ENCODE measurements at regions not wholly inside any gene's neighbourhood (a gene's known extent, or its start where the extent isn't known, plus 50 kb on each side); places are given as distances from the start of the nearest gene placed in this dataset.
"Not testable (repeated sequence)": the region's sequence is repeated elsewhere in the genome, so short reads cannot be mapped to it uniquely, and the experiment has no call there.

GRCh38 chr2:21854938-21855337 lies 731.2 kb downstream of the TDRD15 start:
- DNase-seq (ENCODE audit: low spot score): no peak

- DNase-seq (ENCODE audit: low spot score): no peak
These were observed 732.9 kb downstream of the TDRD15 start for GRCh38 chr2:21856708-21857107.

- no peak for DNase-seq (ENCODE audit: low spot score)
These were observed 737.1 kb downstream of the TDRD15 start for GRCh38 chr2:21860907-21861306.

DNA sequence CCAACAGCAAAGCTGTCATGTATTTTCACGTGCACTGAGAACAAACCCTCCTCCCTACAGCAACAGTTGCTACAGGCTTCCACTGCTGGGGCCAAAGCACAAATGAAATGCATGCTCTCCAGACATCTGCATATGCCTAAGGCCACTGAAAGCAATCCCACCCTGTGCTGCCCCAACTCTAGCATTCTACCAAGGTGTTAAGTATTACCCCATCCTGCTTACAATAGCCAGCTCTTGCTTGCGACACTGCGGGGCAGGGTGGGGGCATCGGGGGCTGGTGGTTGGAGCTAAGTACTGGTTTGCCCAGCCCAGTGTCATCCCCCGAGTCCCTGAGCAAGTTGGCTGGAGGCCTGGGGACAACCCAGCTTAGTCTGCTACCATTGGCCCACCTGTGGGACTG lies 742.5 kb downstream of the TDRD15 start:
- DNase-seq (ENCODE audit: low spot score): no peak

DNA sequence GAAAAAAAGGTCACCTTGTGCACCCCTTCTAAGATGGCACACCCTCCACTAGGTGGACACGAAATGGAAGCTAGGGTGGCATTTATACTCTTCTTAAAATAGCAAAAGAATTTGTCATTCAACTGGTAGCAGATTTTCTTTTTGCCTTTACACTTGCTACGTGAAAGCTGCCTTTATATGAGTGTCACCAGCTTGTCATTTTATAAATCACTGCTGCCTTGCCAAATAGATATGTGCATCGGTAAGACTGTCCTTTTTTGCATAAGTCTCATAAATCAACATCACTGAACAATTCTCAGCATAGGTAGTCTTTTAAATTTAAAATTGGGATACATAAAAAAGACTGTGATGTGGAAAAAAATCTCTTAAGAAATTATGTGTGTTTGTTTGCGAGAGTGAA lies 764.1 kb downstream of the TDRD15 start:
- DNase-seq (ENCODE audit: low spot score): no peak

DNA sequence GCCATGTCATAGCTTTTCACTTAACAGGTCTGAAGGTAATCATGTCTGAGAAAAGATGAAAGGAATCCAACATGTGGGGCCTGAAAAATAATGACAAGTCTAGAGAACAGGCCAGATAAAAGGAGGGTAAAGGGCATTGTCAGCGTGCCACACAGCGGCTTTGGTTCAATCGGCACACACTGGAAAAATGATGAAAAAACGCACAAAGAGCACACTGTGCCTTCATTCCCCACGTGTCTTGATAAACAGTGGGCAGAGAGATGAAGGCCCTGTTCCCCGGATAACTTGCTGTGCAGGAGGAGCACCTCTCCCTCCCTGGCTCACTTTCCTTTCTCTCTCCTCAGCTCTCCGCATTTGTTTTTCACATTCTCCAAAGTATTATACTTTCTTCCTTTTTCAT lies 766.3 kb downstream of the TDRD15 start:
- DNase-seq (ENCODE audit: low spot score): no peak

- DNase-seq (ENCODE audit: low spot score): no peak
These were observed 766.9 kb downstream of the TDRD15 start for GRCh38 chr2:21890716-21891115.

- no peak for DNase-seq (ENCODE audit: low spot score)
These were observed 767.4 kb downstream of the TDRD15 start for GRCh38 chr2:21891191-21891590.

DNA sequence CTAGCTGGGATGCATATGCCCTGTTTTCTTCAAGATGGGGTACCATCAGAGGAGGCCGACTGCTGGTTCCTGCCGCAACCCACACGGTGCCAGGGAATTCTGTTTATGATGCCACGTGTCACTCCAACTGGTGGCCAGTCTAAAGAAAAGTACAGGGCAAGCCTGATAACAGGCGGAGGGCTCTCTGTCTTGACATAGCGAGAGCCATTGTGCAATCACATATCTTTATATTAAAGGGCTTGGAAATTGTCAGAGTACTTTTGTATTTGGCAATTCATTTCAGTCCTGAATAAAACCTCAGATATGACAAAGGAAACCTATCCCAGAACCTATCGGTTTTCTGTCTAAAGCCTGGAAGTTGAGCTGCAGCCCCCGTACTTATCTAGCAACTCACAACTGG lies 768.4 kb downstream of the TDRD15 start:
- DNase-seq (ENCODE audit: low spot score): no peak

DNA sequence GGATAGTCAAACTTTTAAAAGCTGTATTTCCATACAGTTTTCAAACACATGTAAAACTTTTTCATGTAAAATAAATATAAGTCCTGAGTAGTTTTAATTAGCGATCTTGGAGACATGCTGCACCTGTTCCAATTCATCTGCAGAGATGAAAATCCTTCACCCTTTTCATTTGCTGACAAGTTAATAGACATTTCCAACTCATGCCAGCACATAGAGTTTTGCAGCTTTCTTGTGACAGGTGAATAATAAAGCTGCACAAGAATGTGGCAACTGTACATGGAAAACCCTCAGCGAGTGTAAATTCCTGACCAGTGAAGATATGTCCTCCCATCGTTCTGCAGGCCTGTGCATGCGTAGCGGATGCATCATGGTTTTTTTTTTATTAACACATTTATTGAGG lies 771.4 kb downstream of the TDRD15 start:
- no peak for DNase-seq (ENCODE audit: low spot score)

DNA sequence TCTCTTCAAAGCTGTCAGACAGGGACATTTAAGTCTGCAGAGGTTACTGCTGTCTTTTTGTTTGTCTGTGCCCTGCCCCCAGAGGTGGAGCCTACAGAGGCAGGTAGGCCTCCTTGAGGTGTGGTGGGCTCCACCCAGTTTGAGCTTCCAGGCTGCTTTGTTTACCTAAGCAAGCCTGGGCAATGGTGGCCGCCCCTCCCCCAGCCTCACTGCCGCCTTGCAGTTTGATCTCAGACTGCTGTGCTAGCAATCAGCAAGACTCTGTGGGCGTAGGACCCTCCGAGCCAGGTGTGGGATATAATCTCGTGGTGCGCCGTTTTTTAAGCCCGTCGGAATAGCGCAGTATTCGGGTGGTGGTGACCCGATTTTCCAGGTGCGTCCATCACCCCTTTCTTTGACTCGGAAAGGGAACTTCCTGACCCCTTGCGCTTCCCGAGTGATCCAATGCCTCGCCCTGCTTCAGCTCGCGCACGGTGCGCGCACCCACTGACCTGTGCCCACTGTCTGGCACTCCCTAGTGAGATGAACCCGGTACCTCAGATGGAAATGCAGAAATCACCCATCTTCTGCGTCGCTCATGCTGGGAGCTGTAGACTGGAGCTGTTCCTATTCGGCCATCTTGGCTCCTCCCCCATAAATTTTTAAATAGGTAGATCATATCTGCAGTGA lies 785.1 kb downstream of the TDRD15 start:
- not testable (repeated sequence) for DNase-seq (ENCODE audit: low spot score)

GRCh38 chr2:21910832-21911507 lies 787.2 kb downstream of the TDRD15 start:
- DNase-seq (ENCODE audit: low spot score): no peak

- DNase-seq (ENCODE audit: low spot score): no peak
These were observed 788.6 kb downstream of the TDRD15 start for GRCh38 chr2:21912405-21912804.

DNA sequence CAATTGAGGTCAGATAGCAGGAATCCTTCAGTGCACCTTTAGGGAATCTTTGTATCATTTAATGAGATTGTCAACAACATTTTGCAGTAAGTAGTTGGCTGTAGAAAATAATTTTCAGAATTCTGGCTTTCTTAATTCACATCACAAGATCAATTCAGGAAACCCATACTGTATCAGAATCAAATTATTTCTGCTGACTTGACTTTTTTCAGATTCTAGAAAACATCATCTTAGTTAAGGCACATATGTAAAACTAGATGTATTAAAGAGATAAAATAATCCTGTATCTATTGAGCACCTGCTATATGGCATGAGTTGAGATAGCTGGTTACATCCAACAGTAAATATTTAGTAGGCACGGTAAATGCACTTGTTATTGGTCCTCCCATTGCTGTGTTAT lies 791.4 kb downstream of the TDRD15 start:
- no peak for DNase-seq (ENCODE audit: low spot score)

DNA sequence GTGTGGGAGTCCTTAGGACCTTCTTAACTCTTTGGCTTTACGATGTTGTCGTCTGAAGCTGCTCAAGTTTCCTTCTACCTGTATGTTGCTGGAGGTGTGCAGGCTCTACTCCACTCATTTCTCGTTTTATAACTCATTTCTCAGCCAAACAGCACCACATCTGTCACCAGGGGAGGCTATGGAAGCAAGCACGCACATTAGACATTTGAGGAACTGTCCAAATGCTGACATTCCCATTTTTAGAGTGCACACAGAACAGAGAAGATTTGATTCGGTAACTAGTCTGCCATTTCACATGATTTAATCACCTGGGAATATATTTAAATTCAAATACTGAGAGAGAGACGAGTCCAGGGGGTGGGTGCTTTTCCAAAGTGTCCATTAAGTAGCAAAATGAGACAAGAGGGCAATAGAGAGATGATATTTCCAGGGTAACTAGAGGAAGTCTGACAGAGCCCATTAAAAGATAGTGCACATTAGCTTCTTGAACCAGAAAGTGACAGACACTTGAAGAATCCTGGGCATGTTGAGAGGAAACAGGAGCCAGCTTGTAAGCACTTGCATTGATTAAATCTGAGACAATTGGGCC lies 793.3 kb downstream of the TDRD15 start:
- DNase-seq (ENCODE audit: low spot score): no peak

DNA sequence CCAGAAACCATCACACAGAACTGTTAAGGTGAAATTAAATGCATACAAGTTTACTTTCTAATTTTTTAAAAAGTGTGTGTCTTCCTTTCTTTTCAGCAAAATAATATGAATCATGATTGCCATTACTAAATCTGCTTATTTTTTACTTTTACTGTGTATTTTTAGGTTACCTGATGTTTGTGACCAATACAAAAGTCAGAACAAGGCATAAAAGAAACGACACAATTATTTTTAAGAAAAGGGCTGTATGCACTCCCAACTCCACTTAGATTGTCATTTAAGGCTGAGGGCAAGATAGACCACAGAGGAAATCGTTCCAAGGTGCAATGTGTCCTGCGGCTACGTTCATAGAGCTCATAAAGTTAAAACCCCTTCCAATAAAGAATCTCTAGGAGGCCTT lies 797.0 kb downstream of the TDRD15 start:
- no peak for DNase-seq (ENCODE audit: low spot score)

DNA sequence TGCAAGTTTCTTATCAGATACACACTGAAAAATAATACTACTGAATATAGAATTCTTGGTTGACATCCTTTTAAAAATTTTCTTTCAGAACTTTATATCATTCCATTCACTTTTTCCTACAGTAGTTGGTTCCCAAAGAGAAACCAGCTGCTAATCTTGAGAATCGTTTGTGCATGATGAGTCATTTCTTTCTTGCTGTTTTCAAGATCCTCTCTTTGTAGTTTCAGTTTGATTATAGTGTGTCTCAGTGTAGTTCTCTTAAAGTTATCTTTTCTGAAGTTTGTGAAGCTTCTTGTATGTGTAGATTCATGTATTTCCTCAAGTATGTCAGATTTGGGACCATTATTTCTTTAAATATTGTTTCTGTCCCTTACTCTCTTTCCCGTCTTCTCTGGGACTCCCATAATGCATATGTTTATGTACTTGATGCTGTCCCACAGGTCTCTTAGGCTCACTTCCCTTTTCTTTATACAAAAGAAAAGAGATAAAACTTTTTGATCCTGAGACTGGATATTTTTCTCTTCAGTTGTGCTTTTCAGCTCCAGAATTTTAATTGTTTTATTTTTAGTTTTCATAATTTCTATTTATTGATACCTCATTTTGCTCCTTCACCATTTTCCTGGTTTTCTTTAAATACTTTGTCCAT lies 801.0 kb downstream of the TDRD15 start:
- DNase-seq (ENCODE audit: low spot score): no peak

- no peak for DNase-seq (ENCODE audit: low spot score)
These were observed 804.5 kb downstream of the TDRD15 start for GRCh38 chr2:21928292-21928691.

DNA sequence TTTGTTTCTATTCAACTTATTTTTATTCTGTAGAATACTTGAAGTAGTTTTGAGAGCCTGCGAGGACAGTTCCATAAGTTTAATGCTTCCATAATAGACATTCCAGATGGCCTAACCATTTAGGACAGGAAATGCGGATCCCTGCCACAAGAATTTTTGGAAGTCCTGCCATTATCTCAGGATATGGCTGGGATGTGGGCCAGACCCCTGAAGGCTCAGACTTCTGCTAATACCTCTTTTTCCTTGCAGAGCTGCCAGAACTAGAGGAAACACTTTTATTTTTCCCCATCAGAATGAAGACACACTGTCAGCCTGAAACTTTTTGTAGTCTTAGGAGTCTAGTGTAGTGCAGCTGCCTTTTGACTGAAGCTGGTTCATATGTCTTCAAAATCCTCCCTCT lies 806.5 kb downstream of the TDRD15 start:
- no peak for DNase-seq (ENCODE audit: low spot score)

GRCh38 chr2:21939967-21940366 lies 816.2 kb downstream of the TDRD15 start:
- DNase-seq (ENCODE audit: low spot score): no peak

- no peak for DNase-seq (ENCODE audit: low spot score)
These were observed 820.8 kb downstream of the TDRD15 start for GRCh38 chr2:21944536-21944935.

DNA sequence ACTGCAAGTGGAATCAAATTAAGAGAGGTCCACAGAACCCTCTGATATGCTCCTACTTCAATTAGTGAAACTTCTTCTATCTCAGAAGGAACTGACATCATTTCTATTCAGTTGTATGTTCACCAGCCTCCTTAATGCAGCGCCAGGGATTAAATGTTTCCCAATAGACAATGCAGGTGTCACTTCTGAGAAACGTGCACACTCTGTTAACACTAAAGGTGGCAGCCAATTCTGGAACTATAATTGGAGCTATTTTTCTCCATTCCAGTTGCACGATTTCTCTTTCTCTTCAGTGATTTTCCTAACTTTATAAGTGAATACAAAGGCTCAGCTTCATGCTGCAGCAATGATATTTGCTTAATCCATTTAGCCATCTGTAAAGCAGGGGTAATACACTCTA lies 821.9 kb downstream of the TDRD15 start:
- DNase-seq (ENCODE audit: low spot score): no peak

GRCh38 chr2:21947046-21947445 lies 823.3 kb downstream of the TDRD15 start:
- no peak for DNase-seq (ENCODE audit: low spot score)
